Cardiac muscle cell (in vitro differentiated cells and primary cell): ENCODE measurements at regions not wholly inside any gene's neighbourhood (a gene's known extent, or its start where the extent isn't known, plus 50 kb on each side); places are given as distances from the start of the nearest gene placed in this dataset.
A peak's percentile ranks its signal among the peaks of the same experiment; 100 is the strongest.
"Not testable (repeated sequence)": the region's sequence is repeated elsewhere in the genome, so short reads cannot be mapped to it uniquely, and the experiment has no call there.

Experiments used
- DNase-seq, 2 donors: peaks; one replicate each; pipeline versions ENCODE4 v3.0.0 to v3.0.0-alpha.2; 2010 to 2017; ENCODE audit warnings: low read depth in 1 of 2, low spot score in 1 of 2
- H3K27ac ChIP-seq: fragments of 200-600 bp; sonication (generic); 2 replicates; pipeline ENCODE4 v1.5.1; 2016
- H3K27me3 ChIP-seq: fragments of 200-600 bp; sonication (generic); 2 replicates; pipeline ENCODE4 v1.6.0; 2016; ENCODE audit warnings: control low read depth
- H3K36me3 ChIP-seq: fragments of 200-600 bp; sonication (generic); 2 replicates; pipeline ENCODE4 v1.5.1; 2016; ENCODE audit warnings: control low read depth
- H3K4me1 ChIP-seq: fragments of 200-600 bp; sonication (generic); 2 replicates; pipeline ENCODE4 v1.8.1; 2017; ENCODE audit warnings: low read depth, mild to moderate bottlenecking, mixed run types
- H3K4me3 ChIP-seq: fragments of 200-600 bp; sonication (generic); 2 replicates; pipeline ENCODE4 v1.5.1; 2016; ENCODE audit warnings: mild to moderate bottlenecking
- H3K9me3 ChIP-seq: fragments of 200-600 bp; sonication (generic); 2 replicates; pipeline ENCODE4 v1.5.1; 2017; ENCODE audit warnings: low read depth, mild to moderate bottlenecking, control low read depth
- CTCF ChIP-seq: IDR thresholded peaks from 2 replicates; pipeline ENCODE4 v1.5.1; 2012; ENCODE audit warnings: low read depth, mild to moderate bottlenecking, low read length

GRCh38 chr14:89551432-89551831, 134.4 kb upstream of the FOXN3 start:
- Histone ChIP-seq H3K36me3 (no peaks in the 10 kb centered on the region), H3K4me3 (no peak overlapping the region), H3K4me1 (no peaks in the 10 kb centered on the region), H3K9me3 (no peaks in the 10 kb centered on the region), H3K27me3 (no peaks in the 10 kb centered on the region), H3K27ac (no peak overlapping the region)
- no peak for TF ChIP-seq CTCF
- no peak for DNase-seq

GRCh38 chr14:89550821-89551220, 133.8 kb upstream of the FOXN3 start:
- DNase-seq: peak in 1 of 2 donors; percentile 45
- no peaks in the 10 kb centered on the region for H3K9me3 ChIP-seq
- no peaks in the 10 kb centered on the region for H3K36me3 ChIP-seq
- H3K27me3 ChIP-seq: no peaks in the 10 kb centered on the region
- H3K4me3 ChIP-seq: no peak overlapping the region
- no peaks in the 10 kb centered on the region for H3K4me1 ChIP-seq
- no peak for TF ChIP-seq CTCF
- no peak overlapping the region for H3K27ac ChIP-seq

- DNase-seq: no peak
- TF ChIP-seq CTCF: no peak
- no peaks in the 10 kb centered on the region for H3K9me3 ChIP-seq
These were observed 132.5 kb upstream of the FOXN3 start for GRCh38 chr14:89549381-89550125.

GRCh38 chr14:89547047-89547446, 130.0 kb upstream of the FOXN3 start:
- DNase-seq, H3K4me1 ChIP-seq, H3K4me3 ChIP-seq, H3K9me3 ChIP-seq, H3K36me3 ChIP-seq, H3K27ac ChIP-seq, H3K27me3 ChIP-seq: not testable (repeated sequence)

More at GRCh38 chr14:89549381-89550125, 132.5 kb upstream of the FOXN3 start:
- H3K27ac ChIP-seq: no peak overlapping the region
- H3K27me3 ChIP-seq: no peaks in the 10 kb centered on the region
- no peaks in the 10 kb centered on the region for H3K36me3 ChIP-seq
- H3K4me3 ChIP-seq: no peak overlapping the region
- no peaks in the 10 kb centered on the region for H3K4me1 ChIP-seq

GRCh38 chr14:89544636-89545301, 127.7 kb upstream of the FOXN3 start:
- Histone ChIP-seq H3K4me1 (no peaks in the 10 kb centered on the region), H3K27ac (no peak overlapping the region), H3K4me3 (no peak overlapping the region), H3K27me3 (no peaks in the 10 kb centered on the region), H3K9me3 (no peaks in the 10 kb centered on the region), H3K36me3 (no peaks in the 10 kb centered on the region)
- no peak for TF ChIP-seq CTCF
- peak in 1 of 2 donors; percentile 11 for DNase-seq

GRCh38 chr14:89543425-89543790, 126.4 kb upstream of the FOXN3 start:
- no peak for TF ChIP-seq CTCF
- H3K4me1 ChIP-seq: no peaks in the 10 kb centered on the region
- peak in 1 of 2 donors; percentile 13 for DNase-seq
- H3K27ac ChIP-seq: no peak overlapping the region
- no peaks in the 10 kb centered on the region for H3K9me3 ChIP-seq
- H3K27me3 ChIP-seq: no peaks in the 10 kb centered on the region
- H3K4me3 ChIP-seq: no peak overlapping the region
- H3K36me3 ChIP-seq: no peaks in the 10 kb centered on the region
